GM23338 (cell line): ENCODE measurements at regions not wholly inside any gene's neighbourhood (a gene's known extent, or its start where the extent isn't known, plus 50 kb on each side); places are given as distances from the start of the nearest gene placed in this dataset.

Experiments
- ATAC-seq: fragments of 200-7000 bp; cut with Tn5 transposase; 3 replicates; pipeline ENCODE4 v1.9.1; 2020
- DNase-seq: peaks from one replicate; pipeline ENCODE4 v3.0.0-alpha.2; 2015; ENCODE audit warnings: low spot score
- H2AFZ ChIP-seq: fragments of 200-600 bp; sonication (generic); 2 replicates; pipeline ENCODE4 v1.8.0; 2016; ENCODE audit warnings: antibody characterized with exemption, mild to moderate bottlenecking, moderate library complexity
- H3F3A ChIP-seq: fragments of 200-600 bp; sonication (generic); replicated peaks from 2 replicates; pipeline ENCODE4 v1.8.0; 2017; ENCODE audit warnings: antibody characterized with exemption, mixed run types, low read depth
- H3K27ac ChIP-seq: fragments of 200-600 bp; sonication (generic); 2 replicates; pipeline ENCODE4 v1.6.1; 2016; ENCODE audit warnings: low read depth
- H3K27me3 ChIP-seq: fragments of 200-600 bp; sonication (generic); 2 replicates; pipeline ENCODE4 v1.8.0; 2016; ENCODE audit warnings: mild to moderate bottlenecking, mixed run types, moderate library complexity; ENCODE audit not compliant: insufficient read depth
- H3K36me3 ChIP-seq: fragments of 200-600 bp; sonication (generic); 2 replicates; pipeline ENCODE4 v1.8.0; 2016; ENCODE audit warnings: mild to moderate bottlenecking; ENCODE audit not compliant: insufficient read depth
- H3K4me1 ChIP-seq: fragments of 200-600 bp; sonication (generic); 2 replicates; pipeline ENCODE4 v1.8.0; 2016; ENCODE audit warnings: mild to moderate bottlenecking, moderate library complexity; ENCODE audit not compliant: insufficient read depth
- H3K4me2 ChIP-seq: fragments of 200-600 bp; sonication (generic); 2 replicates; pipeline ENCODE4 v1.7.1; 2017; ENCODE audit warnings: mixed run types
- H3K4me3 ChIP-seq: fragments of 200-600 bp; sonication (generic); 2 replicates; pipeline ENCODE4 v1.6.1; 2016; ENCODE audit warnings: mixed run types
- H3K79me2 ChIP-seq: fragments of 200-600 bp; sonication (generic); replicated peaks from 2 replicates; pipeline ENCODE4 v1.8.0; 2017; ENCODE audit warnings: mild to moderate bottlenecking; ENCODE audit not compliant: insufficient read depth
- H3K9me2 ChIP-seq: fragments of 200-600 bp; sonication (generic); 2 replicates; pipeline ENCODE4 v1.8.0; 2017; ENCODE audit not compliant: insufficient read depth
- H4K20me1 ChIP-seq: fragments of 200-600 bp; sonication (generic); replicated peaks from 2 replicates; pipeline ENCODE4 v1.8.0; 2017; ENCODE audit warnings: mild to moderate bottlenecking; ENCODE audit not compliant: insufficient read depth
- H3K27ac Mint-ChIP-seq: 2 replicates; pipeline ENCODE4 v1.8.0; 2020; ENCODE audit warnings: inconsistent platforms, mild to moderate bottlenecking, moderate library complexity, mixed read lengths
- H3K27me3 Mint-ChIP-seq: 3 replicates; pipeline ENCODE4 v1.8.0; 2022; ENCODE audit warnings: low read depth, mild to moderate bottlenecking, moderate library complexity, mixed read lengths, inconsistent platforms; ENCODE audit not compliant: insufficient read depth, poor library complexity
- H3K36me3 Mint-ChIP-seq: 3 replicates; pipeline ENCODE4 v1.8.0; 2021; ENCODE audit warnings: low read depth, mild to moderate bottlenecking, inconsistent platforms, moderate library complexity, mixed read lengths
- H3K4me1 Mint-ChIP-seq: 3 replicates; pipeline ENCODE4 v1.8.0; 2020; ENCODE audit warnings: mild to moderate bottlenecking, inconsistent platforms, mixed read lengths
- H3K4me3 Mint-ChIP-seq: 3 replicates; pipeline ENCODE4 v1.8.0; 2021; ENCODE audit warnings: moderate library complexity, mild to moderate bottlenecking, inconsistent platforms, mixed read lengths
- H3K9me3 Mint-ChIP-seq: 3 replicates; pipeline ENCODE4 v1.8.0; 2020; ENCODE audit warnings: moderate library complexity, mild to moderate bottlenecking, inconsistent platforms, mixed read lengths
- CREB1 ChIP-seq: fragments of 250-450 bp; sonication (Bioruptor Pico); IDR thresholded peaks from 2 replicates; pipeline ENCODE4 v1.5.0; 2020; ENCODE audit warnings: low read depth, mild to moderate bottlenecking, moderate library complexity
- EZH2 ChIP-seq: fragments of 200-600 bp; sonication (generic); IDR thresholded peaks from one replicate; pipeline ENCODE4 v1.8.0; 2017; ENCODE audit warnings: antibody characterized with exemption, mild to moderate bottlenecking, low read depth; ENCODE audit not compliant: unreplicated experiment
- EZH2phosphoT487 ChIP-seq: fragments of 200-600 bp; sonication (generic); IDR thresholded peaks from one replicate; pipeline ENCODE4 v1.8.1; 2018; ENCODE audit warnings: antibody characterized with exemption; ENCODE audit not compliant: unreplicated experiment
- JUNB ChIP-seq: IDR thresholded peaks from one replicate; pipeline ENCODE4 v1.6.1; 2016; ENCODE audit warnings: antibody characterized with exemption; ENCODE audit not compliant: unreplicated experiment
- NANOG ChIP-seq: IDR thresholded peaks from 2 replicates; pipeline ENCODE4 v1.6.1; 2016; ENCODE audit warnings: antibody characterized with exemption, borderline replicate concordance
- POLR2AphosphoS5 ChIP-seq: IDR thresholded peaks from 2 replicates; pipeline ENCODE4 v1.6.1; 2016; ENCODE audit warnings: antibody characterized with exemption, low read depth
- STAT1 ChIP-seq: IDR thresholded peaks from one replicate; pipeline ENCODE4 v1.6.1; 2016; ENCODE audit warnings: antibody characterized with exemption; ENCODE audit not compliant: unreplicated experiment
- ZNF114 ChIP-seq: fragments of 250-450 bp; sonication (Bioruptor Pico); IDR thresholded peaks from 2 replicates; pipeline ENCODE4 v1.5.0; 2020; ENCODE audit warnings: mild to moderate bottlenecking, moderate library complexity
- ZNF331 ChIP-seq: fragments of 250-450 bp; sonication (Bioruptor Pico); IDR thresholded peaks from 2 replicates; pipeline ENCODE4 v1.5.0; 2020; ENCODE audit warnings: low read depth, mild to moderate bottlenecking, moderate library complexity
- TF ChIP-seq, protein P1 (sequence below): fragments of 250-450 bp; sonication (Bioruptor Pico); IDR thresholded peaks from 2 replicates; pipeline ENCODE4 v1.5.0; 2020; ENCODE audit warnings: mild to moderate bottlenecking, moderate library complexity
- TF ChIP-seq, protein P2 (sequence below), 2 experiments: fragments of 200-600 bp in 1 of 2; sonication (generic) in 1 of 2; conservative IDR thresholded peaks; 2 replicates each; pipeline versions ENCODE4 v1.5.1 to v1.6.1; 2016 to 2017; ENCODE audit warnings: antibody characterized with exemption in 2 of 2, low read depth in 2 of 2, mild to moderate bottlenecking in 2 of 2, moderate library complexity in 1 of 2
- TF ChIP-seq, protein P3 (sequence below): IDR thresholded peaks from 2 replicates; pipeline ENCODE4 v1.6.1; 2016; ENCODE audit warnings: antibody characterized with exemption
- TF ChIP-seq, protein P4 (sequence below): IDR thresholded peaks from one replicate; pipeline ENCODE4 v1.6.1; 2018; ENCODE audit warnings: antibody characterized with exemption; ENCODE audit not compliant: unreplicated experiment

DNA sequence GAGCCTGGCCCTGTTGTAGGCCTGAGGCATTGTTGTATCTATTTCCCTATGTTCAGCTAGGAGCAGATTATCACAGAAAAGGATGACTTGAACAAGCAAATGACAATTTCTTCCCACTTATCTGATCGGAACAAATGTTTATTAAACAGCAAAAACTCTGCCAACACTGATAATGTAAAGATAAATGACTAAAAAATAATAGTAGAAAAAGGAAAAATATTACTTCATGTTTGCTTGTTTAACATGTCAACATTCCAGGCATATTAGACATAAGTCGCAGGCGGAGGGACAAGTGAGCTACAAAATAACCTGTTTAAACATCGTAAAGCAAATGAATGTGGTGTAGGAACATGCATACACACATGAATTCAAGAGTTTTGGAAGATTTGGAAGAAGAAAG is 257.9 kb downstream of the TMX3 start:
- Histone ChIP-seq H3K27ac (no peak overlapping the region), H3K27me3 (no peaks in the 10 kb centered on the region), H3K4me1 (no peaks in the 10 kb centered on the region), H3F3A (no peaks in the 10 kb centered on the region), H3K79me2 (no peaks in the 10 kb centered on the region), H3K4me3 (no peak overlapping the region), H4K20me1 (no peaks in the 10 kb centered on the region), H3K36me3 (no peaks in the 10 kb centered on the region), H3K9me2 (peaks cover 9% of the 10 kb centered on the region), H2AFZ (no peak overlapping the region), H3K4me2 (no peak overlapping the region)
- DNase-seq (no peak), ATAC-seq (no peak)
- H3K36me3 Mint-ChIP-seq = no peaks in the 10 kb centered on the region
- no peak overlapping the region for H3K4me3 Mint-ChIP-seq
- H3K4me1 Mint-ChIP-seq = 0 out of 3 replicates have a peak, but pooled peaks cover 2% of the 10 kb centered on the region
- no peak overlapping the region for H3K27ac Mint-ChIP-seq
- no peaks in the 10 kb centered on the region for H3K9me3 Mint-ChIP-seq
- no peaks in the 10 kb centered on the region for H3K27me3 Mint-ChIP-seq
- TF ChIP-seq, protein P1, sequence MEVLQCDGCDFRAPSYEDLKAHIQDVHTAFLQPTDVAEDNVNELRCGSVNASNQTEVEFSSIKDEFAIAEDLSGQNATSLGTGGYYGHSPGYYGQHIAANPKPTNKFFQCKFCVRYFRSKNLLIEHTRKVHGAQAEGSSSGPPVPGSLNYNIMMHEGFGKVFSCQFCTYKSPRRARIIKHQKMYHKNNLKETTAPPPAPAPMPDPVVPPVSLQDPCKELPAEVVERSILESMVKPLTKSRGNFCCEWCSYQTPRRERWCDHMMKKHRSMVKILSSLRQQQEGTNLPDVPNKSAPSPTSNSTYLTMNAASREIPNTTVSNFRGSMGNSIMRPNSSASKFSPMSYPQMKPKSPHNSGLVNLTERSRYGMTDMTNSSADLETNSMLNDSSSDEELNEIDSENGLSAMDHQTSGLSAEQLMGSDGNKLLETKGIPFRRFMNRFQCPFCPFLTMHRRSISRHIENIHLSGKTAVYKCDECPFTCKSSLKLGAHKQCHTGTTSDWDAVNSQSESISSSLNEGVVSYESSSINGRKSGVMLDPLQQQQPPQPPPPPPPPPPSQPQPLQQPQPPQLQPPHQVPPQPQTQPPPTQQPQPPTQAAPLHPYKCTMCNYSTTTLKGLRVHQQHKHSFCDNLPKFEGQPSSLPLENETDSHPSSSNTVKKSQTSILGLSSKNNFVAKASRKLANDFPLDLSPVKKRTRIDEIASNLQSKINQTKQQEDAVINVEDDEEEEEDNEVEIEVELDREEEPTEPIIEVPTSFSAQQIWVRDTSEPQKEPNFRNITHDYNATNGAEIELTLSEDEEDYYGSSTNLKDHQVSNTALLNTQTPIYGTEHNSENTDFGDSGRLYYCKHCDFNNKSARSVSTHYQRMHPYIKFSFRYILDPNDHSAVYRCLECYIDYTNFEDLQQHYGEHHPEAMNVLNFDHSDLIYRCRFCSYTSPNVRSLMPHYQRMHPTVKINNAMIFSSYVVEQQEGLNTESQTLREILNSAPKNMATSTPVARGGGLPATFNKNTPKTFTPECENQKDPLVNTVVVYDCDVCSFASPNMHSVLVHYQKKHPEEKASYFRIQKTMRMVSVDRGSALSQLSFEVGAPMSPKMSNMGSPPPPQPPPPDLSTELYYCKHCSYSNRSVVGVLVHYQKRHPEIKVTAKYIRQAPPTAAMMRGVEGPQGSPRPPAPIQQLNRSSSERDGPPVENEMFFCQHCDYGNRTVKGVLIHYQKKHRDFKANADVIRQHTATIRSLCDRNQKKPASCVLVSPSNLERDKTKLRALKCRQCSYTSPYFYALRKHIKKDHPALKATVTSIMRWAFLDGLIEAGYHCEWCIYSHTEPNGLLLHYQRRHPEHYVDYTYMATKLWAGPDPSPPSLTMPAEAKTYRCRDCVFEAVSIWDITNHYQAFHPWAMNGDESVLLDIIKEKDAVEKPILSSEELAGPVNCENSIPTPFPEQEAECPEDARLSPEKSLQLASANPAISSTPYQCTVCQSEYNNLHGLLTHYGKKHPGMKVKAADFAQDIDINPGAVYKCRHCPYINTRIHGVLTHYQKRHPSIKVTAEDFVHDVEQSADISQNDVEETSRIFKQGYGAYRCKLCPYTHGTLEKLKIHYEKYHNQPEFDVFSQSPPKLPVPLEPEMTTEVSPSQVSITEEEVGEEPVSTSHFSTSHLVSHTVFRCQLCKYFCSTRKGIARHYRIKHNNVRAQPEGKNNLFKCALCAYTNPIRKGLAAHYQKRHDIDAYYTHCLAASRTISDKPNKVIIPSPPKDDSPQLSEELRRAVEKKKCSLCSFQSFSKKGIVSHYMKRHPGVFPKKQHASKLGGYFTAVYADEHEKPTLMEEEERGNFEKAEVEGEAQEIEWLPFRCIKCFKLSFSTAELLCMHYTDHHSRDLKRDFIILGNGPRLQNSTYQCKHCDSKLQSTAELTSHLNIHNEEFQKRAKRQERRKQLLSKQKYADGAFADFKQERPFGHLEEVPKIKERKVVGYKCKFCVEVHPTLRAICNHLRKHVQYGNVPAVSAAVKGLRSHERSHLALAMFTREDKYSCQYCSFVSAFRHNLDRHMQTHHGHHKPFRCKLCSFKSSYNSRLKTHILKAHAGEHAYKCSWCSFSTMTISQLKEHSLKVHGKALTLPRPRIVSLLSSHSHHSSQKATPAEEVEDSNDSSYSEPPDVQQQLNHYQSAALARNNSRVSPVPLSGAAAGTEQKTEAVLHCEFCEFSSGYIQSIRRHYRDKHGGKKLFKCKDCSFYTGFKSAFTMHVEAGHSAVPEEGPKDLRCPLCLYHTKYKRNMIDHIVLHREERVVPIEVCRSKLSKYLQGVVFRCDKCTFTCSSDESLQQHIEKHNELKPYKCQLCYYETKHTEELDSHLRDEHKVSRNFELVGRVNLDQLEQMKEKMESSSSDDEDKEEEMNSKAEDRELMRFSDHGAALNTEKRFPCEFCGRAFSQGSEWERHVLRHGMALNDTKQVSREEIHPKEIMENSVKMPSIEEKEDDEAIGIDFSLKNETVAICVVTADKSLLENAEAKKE (CRISPR knock-in tag) = no peak
- TF ChIP-seq, protein P2, sequence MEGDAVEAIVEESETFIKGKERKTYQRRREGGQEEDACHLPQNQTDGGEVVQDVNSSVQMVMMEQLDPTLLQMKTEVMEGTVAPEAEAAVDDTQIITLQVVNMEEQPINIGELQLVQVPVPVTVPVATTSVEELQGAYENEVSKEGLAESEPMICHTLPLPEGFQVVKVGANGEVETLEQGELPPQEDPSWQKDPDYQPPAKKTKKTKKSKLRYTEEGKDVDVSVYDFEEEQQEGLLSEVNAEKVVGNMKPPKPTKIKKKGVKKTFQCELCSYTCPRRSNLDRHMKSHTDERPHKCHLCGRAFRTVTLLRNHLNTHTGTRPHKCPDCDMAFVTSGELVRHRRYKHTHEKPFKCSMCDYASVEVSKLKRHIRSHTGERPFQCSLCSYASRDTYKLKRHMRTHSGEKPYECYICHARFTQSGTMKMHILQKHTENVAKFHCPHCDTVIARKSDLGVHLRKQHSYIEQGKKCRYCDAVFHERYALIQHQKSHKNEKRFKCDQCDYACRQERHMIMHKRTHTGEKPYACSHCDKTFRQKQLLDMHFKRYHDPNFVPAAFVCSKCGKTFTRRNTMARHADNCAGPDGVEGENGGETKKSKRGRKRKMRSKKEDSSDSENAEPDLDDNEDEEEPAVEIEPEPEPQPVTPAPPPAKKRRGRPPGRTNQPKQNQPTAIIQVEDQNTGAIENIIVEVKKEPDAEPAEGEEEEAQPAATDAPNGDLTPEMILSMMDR (conservative IDR thresholded peaks at IDR 0.05; ENCODE audit: low read depth in 2 of 2) = no peak
- TF ChIP-seq STAT1 (no peak), CREB1 (CRISPR knock-in tag) (no peak), POLR2AphosphoS5 (no peak), EZH2phosphoT487 (no peak), ZNF331 (CRISPR knock-in tag) (no peak), EZH2 (no peak), JUNB (no peak), ZNF114 (CRISPR knock-in tag) (no peak), NANOG (no peak)
- TF ChIP-seq, protein P3, sequence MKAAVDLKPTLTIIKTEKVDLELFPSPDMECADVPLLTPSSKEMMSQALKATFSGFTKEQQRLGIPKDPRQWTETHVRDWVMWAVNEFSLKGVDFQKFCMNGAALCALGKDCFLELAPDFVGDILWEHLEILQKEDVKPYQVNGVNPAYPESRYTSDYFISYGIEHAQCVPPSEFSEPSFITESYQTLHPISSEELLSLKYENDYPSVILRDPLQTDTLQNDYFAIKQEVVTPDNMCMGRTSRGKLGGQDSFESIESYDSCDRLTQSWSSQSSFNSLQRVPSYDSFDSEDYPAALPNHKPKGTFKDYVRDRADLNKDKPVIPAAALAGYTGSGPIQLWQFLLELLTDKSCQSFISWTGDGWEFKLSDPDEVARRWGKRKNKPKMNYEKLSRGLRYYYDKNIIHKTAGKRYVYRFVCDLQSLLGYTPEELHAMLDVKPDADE = no peak
- TF ChIP-seq, protein P4, sequence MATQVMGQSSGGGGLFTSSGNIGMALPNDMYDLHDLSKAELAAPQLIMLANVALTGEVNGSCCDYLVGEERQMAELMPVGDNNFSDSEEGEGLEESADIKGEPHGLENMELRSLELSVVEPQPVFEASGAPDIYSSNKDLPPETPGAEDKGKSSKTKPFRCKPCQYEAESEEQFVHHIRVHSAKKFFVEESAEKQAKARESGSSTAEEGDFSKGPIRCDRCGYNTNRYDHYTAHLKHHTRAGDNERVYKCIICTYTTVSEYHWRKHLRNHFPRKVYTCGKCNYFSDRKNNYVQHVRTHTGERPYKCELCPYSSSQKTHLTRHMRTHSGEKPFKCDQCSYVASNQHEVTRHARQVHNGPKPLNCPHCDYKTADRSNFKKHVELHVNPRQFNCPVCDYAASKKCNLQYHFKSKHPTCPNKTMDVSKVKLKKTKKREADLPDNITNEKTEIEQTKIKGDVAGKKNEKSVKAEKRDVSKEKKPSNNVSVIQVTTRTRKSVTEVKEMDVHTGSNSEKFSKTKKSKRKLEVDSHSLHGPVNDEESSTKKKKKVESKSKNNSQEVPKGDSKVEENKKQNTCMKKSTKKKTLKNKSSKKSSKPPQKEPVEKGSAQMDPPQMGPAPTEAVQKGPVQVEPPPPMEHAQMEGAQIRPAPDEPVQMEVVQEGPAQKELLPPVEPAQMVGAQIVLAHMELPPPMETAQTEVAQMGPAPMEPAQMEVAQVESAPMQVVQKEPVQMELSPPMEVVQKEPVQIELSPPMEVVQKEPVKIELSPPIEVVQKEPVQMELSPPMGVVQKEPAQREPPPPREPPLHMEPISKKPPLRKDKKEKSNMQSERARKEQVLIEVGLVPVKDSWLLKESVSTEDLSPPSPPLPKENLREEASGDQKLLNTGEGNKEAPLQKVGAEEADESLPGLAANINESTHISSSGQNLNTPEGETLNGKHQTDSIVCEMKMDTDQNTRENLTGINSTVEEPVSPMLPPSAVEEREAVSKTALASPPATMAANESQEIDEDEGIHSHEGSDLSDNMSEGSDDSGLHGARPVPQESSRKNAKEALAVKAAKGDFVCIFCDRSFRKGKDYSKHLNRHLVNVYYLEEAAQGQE = no peak
